ENCODE measurements at regions not wholly inside any gene's neighbourhood (a gene's known extent, or its start where the extent isn't known, plus 50 kb on each side); places are given as distances from the start of the nearest gene placed in this dataset.

DNA sequence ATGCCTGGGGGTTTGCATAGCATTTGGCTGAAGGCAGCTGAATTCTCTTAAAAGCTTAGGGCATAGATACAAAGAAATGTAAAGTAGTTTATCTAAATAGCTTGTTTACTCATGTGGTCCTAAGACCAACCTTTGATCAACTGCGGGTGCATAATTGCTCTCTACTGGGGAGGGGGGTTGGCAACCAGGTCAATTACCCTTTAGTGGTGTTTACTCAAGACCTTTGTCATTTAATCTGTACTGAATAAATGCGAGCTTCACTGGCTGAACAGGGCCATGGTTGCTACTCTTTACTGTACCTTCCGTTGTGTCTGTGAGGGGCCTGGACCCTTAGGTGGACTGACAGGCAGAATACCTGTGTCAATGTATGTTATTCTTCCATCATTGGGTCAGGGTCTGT is 102.7 kb upstream of the FAM9C start:
- Histone ChIP-seq H3K36me3 (no peaks in the 10 kb centered on the region), H3K4me1 (no peaks in the 10 kb centered on the region), H3K27me3 (no peaks in the 10 kb centered on the region), H3K27ac (no peak overlapping the region), H3K9me3 (peaks cover 0 to 4% (median 0%) of the 10 kb centered on the region in 4 donors), H3K4me3 (no peak overlapping the region)
- DNase-seq: no peak
- no peak for TF ChIP-seq POLR2A (IDR thresholded peaks at IDR 0.05)
- TF ChIP-seq, protein P1, sequence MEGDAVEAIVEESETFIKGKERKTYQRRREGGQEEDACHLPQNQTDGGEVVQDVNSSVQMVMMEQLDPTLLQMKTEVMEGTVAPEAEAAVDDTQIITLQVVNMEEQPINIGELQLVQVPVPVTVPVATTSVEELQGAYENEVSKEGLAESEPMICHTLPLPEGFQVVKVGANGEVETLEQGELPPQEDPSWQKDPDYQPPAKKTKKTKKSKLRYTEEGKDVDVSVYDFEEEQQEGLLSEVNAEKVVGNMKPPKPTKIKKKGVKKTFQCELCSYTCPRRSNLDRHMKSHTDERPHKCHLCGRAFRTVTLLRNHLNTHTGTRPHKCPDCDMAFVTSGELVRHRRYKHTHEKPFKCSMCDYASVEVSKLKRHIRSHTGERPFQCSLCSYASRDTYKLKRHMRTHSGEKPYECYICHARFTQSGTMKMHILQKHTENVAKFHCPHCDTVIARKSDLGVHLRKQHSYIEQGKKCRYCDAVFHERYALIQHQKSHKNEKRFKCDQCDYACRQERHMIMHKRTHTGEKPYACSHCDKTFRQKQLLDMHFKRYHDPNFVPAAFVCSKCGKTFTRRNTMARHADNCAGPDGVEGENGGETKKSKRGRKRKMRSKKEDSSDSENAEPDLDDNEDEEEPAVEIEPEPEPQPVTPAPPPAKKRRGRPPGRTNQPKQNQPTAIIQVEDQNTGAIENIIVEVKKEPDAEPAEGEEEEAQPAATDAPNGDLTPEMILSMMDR (IDR thresholded peaks at IDR 0.05): no peak

GRCh38 chrX:13144927-13145655 is 100.7 kb upstream of the FAM9C start:
- no peaks in the 10 kb centered on the region for H3K36me3 ChIP-seq
- H3K9me3 ChIP-seq: peaks cover 0 to 4% (median 0%) of the 10 kb centered on the region in 4 donors
- DNase-seq: no peak
- no peak overlapping the region for H3K4me3 ChIP-seq
- H3K27ac ChIP-seq: no peak overlapping the region
- H3K4me1 ChIP-seq: no peaks in the 10 kb centered on the region
- no peaks in the 10 kb centered on the region for H3K27me3 ChIP-seq
- TF ChIP-seq POLR2A (IDR thresholded peaks at IDR 0.05): no peak
- TF ChIP-seq, protein P1 (IDR thresholded peaks at IDR 0.05): no peak

GRCh38 chrX:13142891-13143290 is 98.5 kb upstream of the FAM9C start:
- H3K4me1 ChIP-seq: no peaks in the 10 kb centered on the region
- H3K4me3 ChIP-seq: no peak overlapping the region
- TF ChIP-seq POLR2A (IDR thresholded peaks at IDR 0.05): no peak
- TF ChIP-seq, protein P1 (IDR thresholded peaks at IDR 0.05): no peak
- H3K9me3 ChIP-seq: peaks cover 0 to 16% (median 0%) of the 10 kb centered on the region in 4 donors
- H3K36me3 ChIP-seq: no peaks in the 10 kb centered on the region
- peak overlapping the region in 2 of 4 donors; percentile 39 to 68 for H3K27ac ChIP-seq
- H3K27me3 ChIP-seq: no peaks in the 10 kb centered on the region
- DNase-seq: peak in 2 of 3 donors; percentile 57 to 61

- Histone ChIP-seq H3K4me3 (no peak overlapping the region), H3K9me3 (peaks cover 0 to 13% (median 0%) of the 10 kb centered on the region in 4 donors), H3K27me3 (no peaks in the 10 kb centered on the region), H3K4me1 (no peaks in the 10 kb centered on the region), H3K36me3 (no peaks in the 10 kb centered on the region), H3K27ac (no peak overlapping the region)
- TF ChIP-seq, protein P1 (IDR thresholded peaks at IDR 0.05): no peak
- TF ChIP-seq POLR2A (IDR thresholded peaks at IDR 0.05): no peak
- DNase-seq: no peak
These were observed 95.6 kb upstream of the FAM9C start for GRCh38 chrX:13140007-13140406.

DNA sequence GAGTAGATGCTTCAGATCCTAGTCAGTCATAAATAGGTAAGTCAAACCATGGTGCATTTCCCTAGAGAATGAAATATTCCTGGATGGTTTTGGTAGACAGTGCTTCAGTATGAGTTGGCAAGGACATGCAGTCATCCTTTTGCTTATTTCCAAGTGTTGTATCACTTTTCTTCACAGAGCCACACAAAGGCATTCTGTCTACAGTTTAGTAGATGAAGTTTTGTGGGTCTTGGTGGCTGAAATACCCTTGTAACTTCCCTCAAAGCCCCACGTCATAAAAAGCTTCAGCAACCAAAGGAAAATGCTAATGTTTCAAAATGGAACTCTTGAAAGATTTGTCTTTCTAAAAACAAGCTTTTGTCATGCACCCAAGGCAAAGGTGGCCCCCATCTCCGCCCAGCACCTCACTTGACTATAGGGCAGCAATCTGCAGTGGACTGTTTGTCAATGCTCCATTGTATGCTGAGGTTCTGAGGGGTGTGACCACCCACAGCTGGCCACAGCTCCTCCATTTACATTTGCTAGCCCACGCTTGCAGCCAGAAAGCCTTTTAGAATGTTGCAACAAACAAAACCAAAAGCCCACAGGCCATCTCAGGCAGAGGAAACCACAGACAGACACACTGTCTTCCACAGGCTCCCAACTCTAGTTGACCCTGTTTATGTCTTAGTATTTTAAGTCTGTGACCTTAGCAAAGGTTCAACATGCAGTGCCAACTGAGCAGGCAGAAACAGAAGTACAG is 87.1 kb upstream of the FAM9C start:
- Histone ChIP-seq H3K4me3 (no peak overlapping the region), H3K27ac (no peak overlapping the region), H3K4me1 (no peaks in the 10 kb centered on the region), H3K9me3 (no peaks in the 10 kb centered on the region), H3K27me3 (no peaks in the 10 kb centered on the region), H3K36me3 (no peaks in the 10 kb centered on the region)
- TF ChIP-seq, protein P1 (IDR thresholded peaks at IDR 0.05): no peak
- TF ChIP-seq POLR2A (IDR thresholded peaks at IDR 0.05): no peak
- DNase-seq: peak in 1 of 3 donors; percentile 55
